Activated CD4-positive, alpha-beta T cell treated with anti-CD3 and anti-CD28 coated beads, Interleukin-2, amount 50 U/mL, for 24 hours (primary cell): ENCODE measurements at regions not wholly inside any gene's neighbourhood (a gene's known extent, or its start where the extent isn't known, plus 50 kb on each side); places are given as distances from the start of the nearest gene placed in this dataset.

ENCODE experiments used
- DNase-seq, 2 donors: peaks; one replicate each; pipeline ENCODE4 v3.0.0-alpha.2; 2020; ENCODE audit warnings: low read depth in 1 of 2, low spot score in 1 of 2

- no peak for DNase-seq
Measured at GRCh38 chr10:6305401-6306321, 102.9 kb downstream of the PFKFB3 start.

GRCh38 chr10:6306917-6307316 lies 104.2 kb downstream of the PFKFB3 start:
- DNase-seq, result no peak

DNA sequence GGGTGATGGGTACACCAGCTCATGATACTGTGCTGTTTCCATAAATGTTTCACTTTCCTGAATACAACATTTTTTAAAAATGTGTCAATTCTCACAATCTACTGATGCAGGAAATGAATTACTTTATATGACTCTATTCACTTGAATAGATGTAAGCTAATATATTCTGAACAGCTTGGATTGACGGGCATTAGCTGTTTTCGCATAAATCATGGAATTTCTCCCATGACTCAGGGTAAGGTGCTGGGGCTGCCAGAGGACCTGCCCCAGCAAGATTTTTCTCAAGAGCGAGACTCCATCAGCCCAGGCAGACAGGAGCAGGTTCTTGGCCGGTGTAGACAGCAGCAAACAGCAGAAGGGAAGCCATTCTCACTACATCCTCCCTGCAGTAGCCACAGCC lies 107.1 kb downstream of the PFKFB3 start:
- DNase-seq, result no peak

GRCh38 chr10:6310977-6311376 lies 108.2 kb downstream of the PFKFB3 start:
- DNase-seq, result no peak

DNA sequence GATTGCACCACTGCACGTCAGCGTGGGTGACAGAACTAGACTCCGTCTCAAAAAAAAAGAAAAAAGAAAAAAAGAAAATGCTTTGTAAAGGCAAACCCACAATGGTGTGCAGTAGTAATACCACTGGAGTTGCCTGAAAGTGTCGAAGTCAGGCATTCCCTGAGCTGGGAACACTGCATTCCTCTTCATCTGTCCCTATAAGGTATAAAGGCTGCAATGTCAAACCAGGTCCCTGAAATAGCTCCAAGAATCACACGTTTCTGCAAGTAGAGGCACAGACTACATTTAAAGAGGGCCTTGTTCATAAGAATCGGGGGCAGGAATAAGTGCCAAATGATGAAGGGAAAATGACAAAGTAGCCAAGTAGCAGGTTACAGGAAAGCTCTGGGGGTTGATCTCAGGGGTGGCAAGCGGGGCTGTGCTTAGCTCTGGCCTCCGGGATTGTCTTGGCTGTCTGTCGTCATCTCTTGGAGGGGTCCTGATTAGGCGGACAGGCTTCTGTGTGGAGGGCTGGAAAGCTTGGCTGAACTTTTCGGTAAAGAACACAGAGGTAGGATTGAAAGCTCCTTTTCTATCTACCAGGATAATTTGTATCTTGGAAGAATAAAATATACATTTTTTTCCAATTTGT lies 109.1 kb downstream of the PFKFB3 start:
- DNase-seq, result no peak

DNA sequence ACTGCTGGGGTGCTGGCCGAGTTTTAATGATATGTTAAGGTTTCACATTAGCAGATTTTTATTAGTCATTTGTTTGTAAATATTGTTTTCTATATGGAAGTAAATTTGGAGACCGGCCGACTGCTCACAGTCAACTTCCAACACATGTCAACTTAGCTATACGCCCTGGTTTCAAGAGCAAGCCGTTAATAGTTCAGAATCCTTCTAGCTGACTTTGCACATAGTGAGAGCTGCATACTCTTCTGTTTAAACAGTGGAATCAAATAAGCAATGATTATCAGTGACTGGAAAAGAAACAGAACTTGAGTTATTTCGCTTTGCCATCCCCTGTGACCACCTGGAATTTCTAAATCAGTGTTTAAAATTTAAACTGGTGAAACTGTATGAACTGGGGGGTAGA lies 109.9 kb downstream of the PFKFB3 start:
- no peak for DNase-seq

DNA sequence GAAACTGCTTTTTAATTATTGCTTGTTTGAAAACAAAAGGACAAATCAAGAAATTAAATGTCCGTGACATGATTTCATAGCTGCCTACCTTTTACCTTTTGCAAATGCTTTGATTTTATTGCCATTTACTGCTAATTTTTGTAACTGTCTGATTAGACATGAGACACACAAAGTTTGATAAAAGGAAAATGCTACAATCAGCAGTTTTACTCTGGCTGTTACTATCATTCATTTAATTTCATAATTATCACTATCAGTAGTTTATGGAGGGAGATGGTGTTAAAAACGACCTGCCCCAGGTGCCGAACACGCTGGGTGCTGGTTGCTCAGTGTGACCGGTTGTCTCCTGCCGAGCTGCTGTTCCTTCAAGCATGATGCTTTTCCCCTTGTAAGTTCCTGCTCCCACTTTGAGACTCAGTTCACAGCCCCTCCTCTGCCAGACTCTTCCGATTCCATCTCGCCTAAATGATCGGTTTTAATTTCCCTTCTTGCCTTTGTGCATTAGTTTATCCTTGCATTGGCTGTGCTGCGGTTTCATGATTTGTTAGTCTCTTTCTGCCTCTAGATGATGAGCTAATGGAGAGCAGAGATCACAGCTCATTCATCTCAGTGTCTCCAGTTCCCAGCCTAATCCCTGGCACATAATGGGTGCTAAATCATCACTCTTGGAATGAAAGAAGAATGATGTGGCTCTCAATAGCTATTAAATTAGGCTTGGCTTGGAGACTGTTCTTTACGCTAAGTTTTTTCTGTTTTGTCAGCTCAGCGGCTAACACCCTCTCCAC lies 110.6 kb downstream of the PFKFB3 start:
- DNase-seq, result no peak

DNA sequence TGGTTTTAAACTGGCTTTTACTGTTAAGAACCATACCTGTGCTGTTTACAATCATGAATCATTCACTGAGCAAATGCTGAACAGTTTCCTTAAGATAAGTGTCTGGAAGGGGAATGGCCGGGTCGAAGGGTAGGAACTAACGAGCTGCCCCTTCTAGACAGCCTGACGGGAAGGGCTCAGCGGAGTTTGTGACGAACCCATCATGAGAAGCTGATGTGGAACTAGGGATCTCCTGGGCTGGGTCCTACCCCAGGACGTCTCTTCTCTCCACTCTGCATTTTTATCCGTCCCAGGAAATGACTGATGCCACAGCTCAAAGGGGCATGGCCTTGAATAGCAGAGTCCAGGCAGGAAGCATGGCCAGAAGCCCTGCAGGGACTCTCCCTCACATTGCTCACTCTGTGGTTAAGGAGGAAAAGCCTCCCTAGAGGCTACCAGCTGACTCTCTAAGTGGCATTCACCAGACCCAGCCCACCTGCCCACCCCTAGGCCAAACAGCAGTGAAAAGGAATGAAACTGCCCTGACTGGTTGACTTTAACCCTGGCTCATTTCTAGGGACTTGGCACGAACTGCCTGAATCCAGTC lies 112.0 kb downstream of the PFKFB3 start:
- DNase-seq, result no peak

DNA sequence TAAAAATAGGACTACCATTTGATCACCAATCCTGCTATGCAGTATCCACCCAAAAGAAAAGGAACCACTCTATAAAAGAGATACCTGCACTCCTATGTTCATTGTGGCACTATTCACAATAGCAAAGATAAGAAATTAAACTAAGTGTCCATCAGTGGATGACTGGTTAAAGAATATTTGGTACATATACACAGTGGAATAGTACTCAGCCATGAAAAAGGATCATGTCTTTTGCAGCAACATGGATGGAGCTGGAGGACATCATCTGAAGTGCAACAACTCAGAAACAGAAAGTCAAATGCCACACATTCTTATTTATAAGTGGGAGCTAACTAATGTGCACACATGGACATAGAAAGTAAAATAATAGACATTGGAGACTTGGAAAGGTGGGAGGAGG lies 116.4 kb downstream of the PFKFB3 start:
- DNase-seq, result no peak

- no peak for DNase-seq
Measured at GRCh38 chr10:6320320-6321010, 117.7 kb downstream of the PFKFB3 start.

GRCh38 chr10:6321880-6322279 lies 119.1 kb downstream of the PFKFB3 start:
- no peak for DNase-seq

- DNase-seq, result no peak
Measured at GRCh38 chr10:6322805-6323204, 120.1 kb downstream of the PFKFB3 start.

- no peak for DNase-seq
Measured at GRCh38 chr10:6327961-6328698, 125.4 kb downstream of the PFKFB3 start.

GRCh38 chr10:6328699-6329423 lies 126.1 kb downstream of the PFKFB3 start:
- no peak for DNase-seq

GRCh38 chr10:6333086-6333485 lies 130.4 kb downstream of the PFKFB3 start:
- DNase-seq, result no peak

- DNase-seq, result no peak
Measured at GRCh38 chr10:6333973-6334372, 131.2 kb downstream of the PFKFB3 start.

DNA sequence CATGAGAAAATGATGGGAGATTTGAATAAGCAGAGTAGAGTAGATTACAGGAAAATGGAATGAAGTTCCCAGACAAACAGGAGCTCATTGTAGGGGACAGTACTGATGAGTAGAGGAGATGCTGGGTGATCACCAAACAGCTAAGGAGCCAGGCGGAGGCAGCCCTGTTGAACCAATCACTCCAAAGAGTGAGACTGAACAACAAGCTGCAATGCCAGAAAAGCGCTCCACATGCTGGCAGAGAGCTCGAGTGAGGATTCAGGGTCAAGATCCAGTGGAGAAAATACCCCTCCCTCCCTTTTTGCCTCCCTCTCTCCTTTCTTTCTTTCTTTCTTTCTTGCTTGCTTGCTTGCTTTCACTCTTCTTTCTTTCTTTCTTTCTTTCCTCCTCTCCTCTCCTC lies 133.3 kb downstream of the PFKFB3 start:
- DNase-seq, result no peak

- no peak for DNase-seq
Measured at GRCh38 chr10:6337382-6337781, 134.7 kb downstream of the PFKFB3 start.

DNA sequence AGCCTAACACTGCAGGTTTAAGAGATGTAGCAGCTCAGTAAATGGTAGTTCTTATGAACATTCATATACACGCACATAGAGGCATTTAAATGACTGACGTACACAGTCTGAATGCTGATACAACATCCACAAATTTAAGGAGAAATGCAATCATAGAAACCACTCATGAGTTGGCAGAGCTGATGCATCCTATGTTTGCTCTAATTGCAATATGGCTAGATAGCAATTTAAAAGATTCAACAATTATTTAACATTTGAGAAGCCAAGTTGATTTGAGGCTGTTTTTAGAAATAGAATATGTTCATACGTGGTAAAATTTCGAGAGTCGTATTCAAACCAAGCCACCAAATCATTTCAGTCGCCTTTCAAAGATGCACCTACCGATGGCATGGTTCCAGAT lies 135.6 kb downstream of the PFKFB3 start:
- DNase-seq, result no peak

DNA sequence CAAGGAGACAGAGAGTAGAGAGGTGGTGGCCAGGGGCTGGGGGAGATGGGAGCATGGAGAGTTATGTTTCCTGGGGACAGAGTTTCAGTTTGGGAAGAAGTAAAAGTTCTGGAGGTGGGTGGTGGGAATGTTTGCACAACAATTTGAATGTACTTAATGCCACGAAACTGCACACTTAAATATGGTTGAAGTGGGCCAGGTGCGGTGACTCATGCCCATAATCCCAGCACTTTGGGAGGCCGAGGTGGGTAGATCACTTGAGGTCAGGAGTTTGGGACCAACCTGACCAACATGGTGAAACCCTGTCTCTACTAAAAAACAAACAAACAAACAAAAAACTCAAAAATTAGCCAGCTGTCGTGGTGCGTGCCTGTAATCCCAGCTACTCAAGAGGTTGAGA lies 137.2 kb downstream of the PFKFB3 start:
- DNase-seq, result no peak
